ENCODE measurements at regions not wholly inside any gene's neighbourhood (a gene's known extent, or its start where the extent isn't known, plus 50 kb on each side); places are given as distances from the start of the nearest gene placed in this dataset.

DNA sequence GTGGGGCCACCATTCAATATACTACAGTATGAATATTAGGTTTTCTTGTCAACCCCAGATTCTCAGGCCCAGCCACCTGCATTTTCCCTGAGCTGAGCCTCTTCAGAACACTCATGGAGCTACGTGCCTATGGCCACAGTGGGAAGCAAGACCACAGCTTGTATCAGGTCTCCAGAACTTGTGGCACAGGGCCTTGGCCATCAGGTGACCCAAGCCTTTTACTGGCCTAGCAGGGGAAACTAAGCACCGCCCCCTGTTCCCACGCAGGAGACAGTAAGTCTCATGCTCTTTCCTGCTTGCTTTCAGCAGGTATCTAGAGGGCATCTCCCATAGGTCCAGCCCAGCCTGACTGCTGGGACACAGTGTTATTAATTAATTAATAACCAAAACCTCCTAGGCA lies 138.4 kb upstream of the MAMLD1 start:
- TF ChIP-seq, protein P1, sequence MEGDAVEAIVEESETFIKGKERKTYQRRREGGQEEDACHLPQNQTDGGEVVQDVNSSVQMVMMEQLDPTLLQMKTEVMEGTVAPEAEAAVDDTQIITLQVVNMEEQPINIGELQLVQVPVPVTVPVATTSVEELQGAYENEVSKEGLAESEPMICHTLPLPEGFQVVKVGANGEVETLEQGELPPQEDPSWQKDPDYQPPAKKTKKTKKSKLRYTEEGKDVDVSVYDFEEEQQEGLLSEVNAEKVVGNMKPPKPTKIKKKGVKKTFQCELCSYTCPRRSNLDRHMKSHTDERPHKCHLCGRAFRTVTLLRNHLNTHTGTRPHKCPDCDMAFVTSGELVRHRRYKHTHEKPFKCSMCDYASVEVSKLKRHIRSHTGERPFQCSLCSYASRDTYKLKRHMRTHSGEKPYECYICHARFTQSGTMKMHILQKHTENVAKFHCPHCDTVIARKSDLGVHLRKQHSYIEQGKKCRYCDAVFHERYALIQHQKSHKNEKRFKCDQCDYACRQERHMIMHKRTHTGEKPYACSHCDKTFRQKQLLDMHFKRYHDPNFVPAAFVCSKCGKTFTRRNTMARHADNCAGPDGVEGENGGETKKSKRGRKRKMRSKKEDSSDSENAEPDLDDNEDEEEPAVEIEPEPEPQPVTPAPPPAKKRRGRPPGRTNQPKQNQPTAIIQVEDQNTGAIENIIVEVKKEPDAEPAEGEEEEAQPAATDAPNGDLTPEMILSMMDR (conservative IDR thresholded peaks at IDR 0.05) = no peak
- DNase-seq = no peak
- H3K27me3 Mint-ChIP-seq (ENCODE audit: low read depth) = peaks cover 79% of the 10 kb centered on the region

More for the DNA sequence above, 138.4 kb upstream of the MAMLD1 start:
- no peak overlapping the region for H3K4ac ChIP-seq (ENCODE audit: low read depth, low read length)
- no peak overlapping the region for H2BK20ac ChIP-seq (ENCODE audit: low read depth, low read length, poor library complexity, severe bottlenecking)
- Mint-ChIP-seq H3K4me1 (peaks cover 41 to 52% of the 10 kb centered on the region in 2 experiments), H3K9me3 (peaks cover 71 to 83% of the 10 kb centered on the region in 2 experiments), H3K27ac (no peak overlapping the region), H3K36me3 (ENCODE audit: insufficient read depth in 1 of 3, low read depth in 3 of 3) (peaks cover 0 to 4% (median 3%) of the 10 kb centered on the region in 3 experiments; a peak in 5 of 7 replicates), H3K4me3 (no peak overlapping the region)
- H2BK5ac ChIP-seq (ENCODE audit: insufficient read length, low read length) = no peak overlapping the region
- no peak overlapping the region for H3K9ac ChIP-seq (ENCODE audit: extremely low read depth, insufficient read length, low read length)
- no peak overlapping the region for H3K4me2 ChIP-seq (ENCODE audit: insufficient read depth, insufficient read length, low read length)
- H3K23ac ChIP-seq (ENCODE audit: insufficient read length, low read depth, low read length) = no peak overlapping the region
- no peak overlapping the region for H2BK120ac ChIP-seq (ENCODE audit: low read depth, low read length, poor library complexity, severe bottlenecking)
- H4K8ac ChIP-seq (replicated peaks; ENCODE audit: insufficient read length, low read depth, low read length) = no peak overlapping the region
- no peak overlapping the region for H2BK12ac ChIP-seq (ENCODE audit: insufficient read length, low read depth, low read length)
- no peaks in the 10 kb centered on the region; the same call in 1 of the 2 replicates for H3K4me1 ChIP-seq (ENCODE audit: insufficient read depth, low read length)
- H3K14ac ChIP-seq (ENCODE audit: insufficient read depth, low read length) = no peak overlapping the region
- WGBS (ENCODE audit: extremely low coverage, insufficient read length, low lambda C conversion rate) = no CpG with 5 or more reads among the region's 3 CpGs
- H2BK15ac ChIP-seq (ENCODE audit: low read depth, low read length) = no peak overlapping the region
- H3K79me2 ChIP-seq (ENCODE audit: insufficient read depth, low read length) = no peaks in the 10 kb centered on the region
- H3K56ac ChIP-seq (ENCODE audit: insufficient read length, low read depth, low read length) = no peak overlapping the region
- H3K23me2 ChIP-seq (ENCODE audit: insufficient read length, low read depth, low read length, poor library complexity, severe bottlenecking) = no peaks in the 10 kb centered on the region
- no peak overlapping the region for H3T11ph ChIP-seq (ENCODE audit: low read length)
- H3K9me3 ChIP-seq (ENCODE audit: control insufficient read depth, low read depth, low read length) = no peaks in the 10 kb centered on the region
- no peak overlapping the region for H2AFZ ChIP-seq (ENCODE audit: low read length)
- H2AK5ac ChIP-seq (ENCODE audit: insufficient read length, low read length) = no peak overlapping the region
- no peak overlapping the region for H4K5ac ChIP-seq (ENCODE audit: insufficient read length, low read depth, low read length)
- H3K27me3 ChIP-seq (ENCODE audit: insufficient read depth, low read length) = peaks cover 9% of the 10 kb centered on the region; the same call in 1 of the 2 replicates
- no peak overlapping the region for H3K27ac ChIP-seq (ENCODE audit: insufficient read length, low read depth, low read length)
- no peak overlapping the region for H4K91ac ChIP-seq (ENCODE audit: insufficient read length, low read depth, low read length)
- no peaks in the 10 kb centered on the region for H3K79me1 ChIP-seq (ENCODE audit: insufficient read depth, low read depth, low read length, poor library complexity, severe bottlenecking)
- no peaks in the 10 kb centered on the region for H4K20me1 ChIP-seq (ENCODE audit: control insufficient read depth, insufficient read depth, insufficient read length)
- H3K18ac ChIP-seq (ENCODE audit: insufficient read length, low read depth, low read length) = no peak overlapping the region
